ENCODE measurements at regions not wholly inside any gene's neighbourhood (a gene's known extent, or its start where the extent isn't known, plus 50 kb on each side); places are given as distances from the start of the nearest gene placed in this dataset.
"Not testable (repeated sequence)": the region's sequence is repeated elsewhere in the genome, so short reads cannot be mapped to it uniquely, and the experiment has no call there.

DNA sequence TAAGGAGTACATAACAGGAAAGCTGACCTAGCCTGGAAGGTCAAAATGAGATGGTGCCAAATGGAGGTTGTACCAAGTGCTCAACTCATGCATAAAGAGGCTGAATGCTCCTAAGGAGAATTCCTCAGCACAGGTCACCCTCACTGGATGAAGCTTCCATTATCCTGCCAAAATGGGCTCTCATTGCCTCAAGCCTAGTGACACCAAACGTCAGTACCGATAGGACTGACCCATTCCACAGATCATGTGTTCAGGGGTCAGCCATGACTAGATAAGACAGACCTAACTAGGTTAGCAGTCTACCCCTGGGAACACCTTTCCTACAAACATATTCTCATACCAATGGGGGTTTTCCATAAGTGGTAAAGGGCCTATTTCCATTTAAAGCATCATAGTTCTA is 160.7 kb downstream of the MEX3B start:
- Histone ChIP-seq H3K9ac (ENCODE audit: low read depth, low read length) (no peak overlapping the region), H2AFZ (ENCODE audit: low read depth, low read length) (no peak overlapping the region), H3K9me3 (ENCODE audit: insufficient read depth, low read length, severe bottlenecking) (no peaks in the 10 kb centered on the region), H3K4me1 (ENCODE audit: insufficient read depth, low read length) (no peaks in the 10 kb centered on the region), H3K4me2 (ENCODE audit: insufficient read depth, low read length) (no peak overlapping the region), H4K20me1 (ENCODE audit: insufficient read depth, low read length) (no peaks in the 10 kb centered on the region), H3K27ac (ENCODE audit: low read length) (no peak overlapping the region), H3K27me3 (ENCODE audit: insufficient read depth, low read length, poor library complexity) (no peaks in the 10 kb centered on the region), H3K36me3 (ENCODE audit: insufficient read depth, low read length) (no peaks in the 10 kb centered on the region), H3K79me2 (ENCODE audit: insufficient read depth, low read length) (no peaks in the 10 kb centered on the region), H3K4me3 (ENCODE audit: low read depth in 1 of 2, low read length in 2 of 2) (no peak overlapping the region)
- DNase-seq (no peak), ATAC-seq (ENCODE audit: insufficient read depth, low read depth) (no peak)
- no peak for TF ChIP-seq EZH2 (IDR thresholded peaks at IDR 0.05; ENCODE audit: borderline replicate concordance, low read depth, low read length, severe bottlenecking)
- TF ChIP-seq, protein P1, sequence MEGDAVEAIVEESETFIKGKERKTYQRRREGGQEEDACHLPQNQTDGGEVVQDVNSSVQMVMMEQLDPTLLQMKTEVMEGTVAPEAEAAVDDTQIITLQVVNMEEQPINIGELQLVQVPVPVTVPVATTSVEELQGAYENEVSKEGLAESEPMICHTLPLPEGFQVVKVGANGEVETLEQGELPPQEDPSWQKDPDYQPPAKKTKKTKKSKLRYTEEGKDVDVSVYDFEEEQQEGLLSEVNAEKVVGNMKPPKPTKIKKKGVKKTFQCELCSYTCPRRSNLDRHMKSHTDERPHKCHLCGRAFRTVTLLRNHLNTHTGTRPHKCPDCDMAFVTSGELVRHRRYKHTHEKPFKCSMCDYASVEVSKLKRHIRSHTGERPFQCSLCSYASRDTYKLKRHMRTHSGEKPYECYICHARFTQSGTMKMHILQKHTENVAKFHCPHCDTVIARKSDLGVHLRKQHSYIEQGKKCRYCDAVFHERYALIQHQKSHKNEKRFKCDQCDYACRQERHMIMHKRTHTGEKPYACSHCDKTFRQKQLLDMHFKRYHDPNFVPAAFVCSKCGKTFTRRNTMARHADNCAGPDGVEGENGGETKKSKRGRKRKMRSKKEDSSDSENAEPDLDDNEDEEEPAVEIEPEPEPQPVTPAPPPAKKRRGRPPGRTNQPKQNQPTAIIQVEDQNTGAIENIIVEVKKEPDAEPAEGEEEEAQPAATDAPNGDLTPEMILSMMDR (IDR thresholded peaks at IDR 0.05; ENCODE audit: borderline replicate concordance, extremely low read depth, low read length, poor library complexity, severe bottlenecking): no peak

DNA sequence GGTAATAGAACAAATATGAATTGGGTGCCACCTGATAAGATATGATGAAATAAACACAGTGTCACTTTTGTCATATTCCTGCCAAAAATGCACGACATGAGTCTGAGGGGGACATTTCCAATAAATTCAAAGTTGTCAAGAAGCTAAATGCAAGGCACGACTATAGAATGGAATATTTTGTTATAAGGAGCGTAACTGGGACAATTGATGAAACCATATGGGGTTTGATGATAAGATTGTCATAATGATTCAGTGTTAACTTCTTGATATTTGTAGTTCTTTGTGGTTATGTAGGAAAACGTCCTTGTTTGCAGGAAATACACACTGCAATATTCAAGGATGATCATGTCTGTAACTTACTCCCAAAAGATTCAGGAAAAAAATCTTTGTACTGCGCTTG is 163.3 kb downstream of the MEX3B start:
- H3K27ac ChIP-seq (ENCODE audit: low read length): no peak overlapping the region
- DNase-seq (no peak), ATAC-seq (ENCODE audit: insufficient read depth, low read depth) (no peak)
- no peaks in the 10 kb centered on the region for H3K9me3 ChIP-seq (ENCODE audit: insufficient read depth, low read length, severe bottlenecking)
- TF ChIP-seq, protein P1 (IDR thresholded peaks at IDR 0.05; ENCODE audit: borderline replicate concordance, extremely low read depth, low read length, poor library complexity, severe bottlenecking): no peak
- no peak for TF ChIP-seq EZH2 (IDR thresholded peaks at IDR 0.05; ENCODE audit: borderline replicate concordance, low read depth, low read length, severe bottlenecking)
- no peaks in the 10 kb centered on the region for H3K4me1 ChIP-seq (ENCODE audit: insufficient read depth, low read length)
- no peak overlapping the region for H3K4me3 ChIP-seq (ENCODE audit: low read depth in 1 of 2, low read length in 2 of 2)
- no peak overlapping the region for H3K9ac ChIP-seq (ENCODE audit: low read depth, low read length)
- H2AFZ ChIP-seq (ENCODE audit: low read depth, low read length): no peak overlapping the region
- no peak overlapping the region for H3K4me2 ChIP-seq (ENCODE audit: insufficient read depth, low read length)
- no peaks in the 10 kb centered on the region for H4K20me1 ChIP-seq (ENCODE audit: insufficient read depth, low read length)
- H3K79me2 ChIP-seq (ENCODE audit: insufficient read depth, low read length): no peaks in the 10 kb centered on the region
- no peaks in the 10 kb centered on the region for H3K27me3 ChIP-seq (ENCODE audit: insufficient read depth, low read length, poor library complexity)
- no peaks in the 10 kb centered on the region for H3K36me3 ChIP-seq (ENCODE audit: insufficient read depth, low read length)

DNA sequence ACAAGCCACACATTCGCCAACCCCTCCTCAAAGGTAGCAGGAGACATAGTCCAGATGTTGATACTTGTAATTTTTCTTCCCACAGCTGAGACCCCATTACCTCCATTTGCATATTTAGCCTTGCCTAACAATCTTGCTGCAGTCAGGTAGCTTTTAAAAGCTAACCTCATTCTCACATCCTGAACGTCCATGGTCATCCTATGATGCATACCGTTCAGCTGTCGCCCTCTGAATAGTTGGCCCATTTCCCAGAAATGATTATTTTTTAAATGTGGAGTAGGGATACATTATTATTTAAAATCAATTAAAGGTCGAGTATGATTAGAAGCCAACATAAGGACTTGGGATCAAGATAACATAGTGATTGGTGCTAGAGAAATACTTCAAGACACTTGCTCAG is 165.0 kb downstream of the MEX3B start:
- no peak overlapping the region for H3K4me3 ChIP-seq (ENCODE audit: low read depth in 1 of 2, low read length in 2 of 2)
- no peak overlapping the region for H3K9ac ChIP-seq (ENCODE audit: low read depth, low read length)
- no peaks in the 10 kb centered on the region for H3K9me3 ChIP-seq (ENCODE audit: insufficient read depth, low read length, severe bottlenecking)
- ATAC-seq (ENCODE audit: insufficient read depth, low read depth) (no peak), DNase-seq (no peak)
- no peak overlapping the region for H2AFZ ChIP-seq (ENCODE audit: low read depth, low read length)
- H3K4me2 ChIP-seq (ENCODE audit: insufficient read depth, low read length): no peak overlapping the region
- H4K20me1 ChIP-seq (ENCODE audit: insufficient read depth, low read length): no peaks in the 10 kb centered on the region
- H3K27ac ChIP-seq (ENCODE audit: low read length): no peak overlapping the region
- H3K79me2 ChIP-seq (ENCODE audit: insufficient read depth, low read length): no peaks in the 10 kb centered on the region
- TF ChIP-seq, protein P1 (IDR thresholded peaks at IDR 0.05; ENCODE audit: borderline replicate concordance, extremely low read depth, low read length, poor library complexity, severe bottlenecking): no peak
- TF ChIP-seq EZH2 (IDR thresholded peaks at IDR 0.05; ENCODE audit: borderline replicate concordance, low read depth, low read length, severe bottlenecking): no peak
- no peaks in the 10 kb centered on the region for H3K36me3 ChIP-seq (ENCODE audit: insufficient read depth, low read length)
- H3K27me3 ChIP-seq (ENCODE audit: insufficient read depth, low read length, poor library complexity): no peaks in the 10 kb centered on the region
- no peaks in the 10 kb centered on the region for H3K4me1 ChIP-seq (ENCODE audit: insufficient read depth, low read length)

DNA sequence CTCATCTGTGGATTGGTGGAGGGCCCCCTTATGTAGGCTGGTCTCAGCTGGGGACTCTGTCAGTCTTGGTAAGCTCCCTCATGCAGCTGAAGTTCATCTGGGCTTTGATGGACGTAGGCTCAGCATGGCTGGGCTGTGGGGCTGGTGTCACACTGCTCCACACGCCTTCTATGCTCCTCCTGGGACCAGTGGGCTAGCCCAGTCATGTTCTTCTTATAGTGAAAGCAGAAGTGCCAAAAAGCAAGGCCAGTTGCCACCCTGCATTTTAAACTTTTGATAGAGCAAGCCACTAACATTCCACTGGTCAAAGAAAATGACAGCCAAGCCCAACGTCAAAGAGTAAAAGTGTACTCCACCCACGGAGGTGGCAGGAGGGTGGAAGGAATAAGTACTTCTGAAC is 165.5 kb downstream of the MEX3B start:
- no peak overlapping the region for H3K4me3 ChIP-seq (ENCODE audit: low read depth in 1 of 2, low read length in 2 of 2)
- H2AFZ ChIP-seq (ENCODE audit: low read depth, low read length): no peak overlapping the region
- H3K79me2 ChIP-seq (ENCODE audit: insufficient read depth, low read length): no peaks in the 10 kb centered on the region
- no peaks in the 10 kb centered on the region for H3K9me3 ChIP-seq (ENCODE audit: insufficient read depth, low read length, severe bottlenecking)
- no peaks in the 10 kb centered on the region for H3K4me1 ChIP-seq (ENCODE audit: insufficient read depth, low read length)
- H3K27me3 ChIP-seq (ENCODE audit: insufficient read depth, low read length, poor library complexity): no peaks in the 10 kb centered on the region
- no peaks in the 10 kb centered on the region for H4K20me1 ChIP-seq (ENCODE audit: insufficient read depth, low read length)
- no peaks in the 10 kb centered on the region for H3K36me3 ChIP-seq (ENCODE audit: insufficient read depth, low read length)
- ATAC-seq (ENCODE audit: insufficient read depth, low read depth) (no peak), DNase-seq (no peak)
- H3K4me2 ChIP-seq (ENCODE audit: insufficient read depth, low read length): no peak overlapping the region
- H3K27ac ChIP-seq (ENCODE audit: low read length): no peak overlapping the region
- no peak for TF ChIP-seq EZH2 (IDR thresholded peaks at IDR 0.05; ENCODE audit: borderline replicate concordance, low read depth, low read length, severe bottlenecking)
- TF ChIP-seq, protein P1 (IDR thresholded peaks at IDR 0.05; ENCODE audit: borderline replicate concordance, extremely low read depth, low read length, poor library complexity, severe bottlenecking): no peak
- no peak overlapping the region for H3K9ac ChIP-seq (ENCODE audit: low read depth, low read length)

DNA sequence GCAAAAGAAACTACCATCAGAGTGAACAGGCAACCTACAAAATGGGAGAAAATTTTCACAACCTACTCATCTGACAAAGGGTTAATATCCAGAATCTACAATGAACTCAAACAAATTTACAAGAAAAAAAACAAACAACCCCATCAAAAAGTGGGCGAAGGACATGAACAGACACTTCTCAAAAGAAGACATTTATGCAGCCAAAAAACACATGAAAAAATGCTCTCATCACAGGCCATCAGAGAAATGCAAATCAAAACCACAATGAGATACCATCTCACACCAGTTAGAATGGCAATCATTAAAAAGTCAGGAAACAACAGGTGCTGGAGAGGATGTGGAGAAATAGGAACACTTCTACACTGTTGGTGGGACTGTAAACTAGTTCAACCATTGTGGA is 170.1 kb downstream of the MEX3B start:
- not testable (repeated sequence) for H3K4me3 ChIP-seq (ENCODE audit: low read depth in 1 of 2, low read length in 2 of 2); H3K4me1 ChIP-seq (ENCODE audit: insufficient read depth, low read length); H3K9ac ChIP-seq (ENCODE audit: low read depth, low read length); H3K27me3 ChIP-seq (ENCODE audit: insufficient read depth, low read length, poor library complexity); H3K36me3 ChIP-seq (ENCODE audit: insufficient read depth, low read length); H2AFZ ChIP-seq (ENCODE audit: low read depth, low read length); H3K4me2 ChIP-seq (ENCODE audit: insufficient read depth, low read length); DNase-seq; H3K9me3 ChIP-seq (ENCODE audit: insufficient read depth, low read length, severe bottlenecking); ATAC-seq (ENCODE audit: insufficient read depth, low read depth); H4K20me1 ChIP-seq (ENCODE audit: insufficient read depth, low read length); H3K27ac ChIP-seq (ENCODE audit: low read length); H3K79me2 ChIP-seq (ENCODE audit: insufficient read depth, low read length)

Data from DND-41 (cell line).